Testis (tissue), 2 donors: ENCODE measurements at regions not wholly inside any gene's neighbourhood (a gene's known extent, or its start where the extent isn't known, plus 50 kb on each side); places are given as distances from the start of the nearest gene placed in this dataset.
"Not testable (repeated sequence)": the region's sequence is repeated elsewhere in the genome, so short reads cannot be mapped to it uniquely, and the experiment has no call there.

Experiments used
- DNase-seq: peaks from one replicate; pipeline ENCODE4 v3.0.0-alpha.2; 2019
- H3K27ac ChIP-seq, 2 donors: fragments of 200-600 bp; sonication (generic); one replicate each; pipeline ENCODE4 v1.5.1; 2019
- H3K27me3 ChIP-seq: fragments of 200-600 bp; sonication (generic); one replicate; pipeline ENCODE4 v1.5.1; 2019
- H3K36me3 ChIP-seq: fragments of 200-600 bp; sonication (generic); one replicate; pipeline ENCODE4 v1.5.1; 2017; ENCODE audit warnings: low read depth; ENCODE audit errors: missing control alignments
- H3K4me1 ChIP-seq: fragments of 200-600 bp; sonication (generic); one replicate; pipeline ENCODE4 v1.5.1; 2019
- H3K4me3 ChIP-seq, 2 donors: fragments of 200-600 bp; sonication (generic); one replicate each; pipeline ENCODE4 v1.5.1; 2017 to 2019
- H3K9me3 ChIP-seq: fragments of 200-600 bp; sonication (generic); one replicate; pipeline ENCODE4 v1.5.1; 2017
- POLR2A ChIP-seq: fragments of 450-650 bp; IDR thresholded peaks from one replicate; pipeline ENCODE4 v1.6.1; 2017; ENCODE audit warnings: antibody characterized with exemption, mild to moderate bottlenecking, moderate library complexity
- WGBS, 2 donors: methylation state at CpG; one replicate each; pipeline ENCODE4 v1.1.5; 2018; 5-methylcytosine and 5-hydroxymethylcytosine counted together
- intact Hi-C: fragments of 100-400 bp; cut with DNase I; formaldehyde crosslinking; loops from one replicate; pipeline ENCODE4 v1.15.1; 2023; ENCODE audit warnings: low total_unique reads
- TF ChIP-seq, protein P1 (sequence below), 3 experiments: fragments of 450-650 bp in 2 of 3; fragments of 200-600 bp in 1 of 3; sonication (generic) in 1 of 3; IDR thresholded peaks; one replicate each; pipeline ENCODE4 v1.5.1; 2016 to 2019; ENCODE audit warnings: antibody characterized with exemption in 3 of 3, mild to moderate bottlenecking in 2 of 3, moderate library complexity in 1 of 3

DNA sequence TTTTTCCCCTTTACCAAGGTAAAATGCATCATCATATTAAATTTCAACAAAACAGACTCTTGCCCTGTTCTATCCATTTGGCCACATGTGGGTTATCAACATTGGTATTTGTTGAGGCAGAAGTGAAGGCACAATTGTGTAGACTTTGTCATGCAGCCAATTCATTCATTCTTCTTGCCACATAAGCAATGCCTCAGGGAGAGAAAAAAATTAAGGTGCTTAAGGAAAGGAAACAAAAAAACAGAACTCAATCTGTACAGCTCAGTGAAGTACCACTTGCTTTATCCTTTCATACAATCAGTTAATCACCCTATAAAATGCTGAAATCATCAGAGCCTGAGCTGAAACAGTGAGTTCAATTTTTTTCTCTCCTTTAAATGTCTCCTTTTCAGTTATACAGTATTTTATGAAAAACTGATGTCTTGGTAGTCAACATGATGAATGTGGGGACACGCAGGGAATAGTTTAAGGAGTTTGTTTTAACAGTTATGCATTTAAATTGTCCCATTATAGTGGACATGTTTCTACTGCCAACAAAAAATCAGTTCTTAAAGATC is 588.9 kb downstream of the MFSD1 start:
- TF ChIP-seq, protein P1, sequence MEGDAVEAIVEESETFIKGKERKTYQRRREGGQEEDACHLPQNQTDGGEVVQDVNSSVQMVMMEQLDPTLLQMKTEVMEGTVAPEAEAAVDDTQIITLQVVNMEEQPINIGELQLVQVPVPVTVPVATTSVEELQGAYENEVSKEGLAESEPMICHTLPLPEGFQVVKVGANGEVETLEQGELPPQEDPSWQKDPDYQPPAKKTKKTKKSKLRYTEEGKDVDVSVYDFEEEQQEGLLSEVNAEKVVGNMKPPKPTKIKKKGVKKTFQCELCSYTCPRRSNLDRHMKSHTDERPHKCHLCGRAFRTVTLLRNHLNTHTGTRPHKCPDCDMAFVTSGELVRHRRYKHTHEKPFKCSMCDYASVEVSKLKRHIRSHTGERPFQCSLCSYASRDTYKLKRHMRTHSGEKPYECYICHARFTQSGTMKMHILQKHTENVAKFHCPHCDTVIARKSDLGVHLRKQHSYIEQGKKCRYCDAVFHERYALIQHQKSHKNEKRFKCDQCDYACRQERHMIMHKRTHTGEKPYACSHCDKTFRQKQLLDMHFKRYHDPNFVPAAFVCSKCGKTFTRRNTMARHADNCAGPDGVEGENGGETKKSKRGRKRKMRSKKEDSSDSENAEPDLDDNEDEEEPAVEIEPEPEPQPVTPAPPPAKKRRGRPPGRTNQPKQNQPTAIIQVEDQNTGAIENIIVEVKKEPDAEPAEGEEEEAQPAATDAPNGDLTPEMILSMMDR (IDR thresholded peaks at IDR 0.05): no peak
- TF ChIP-seq POLR2A: no peak
- no peaks in the 10 kb centered on the region for H3K36me3 ChIP-seq
- no peaks in the 10 kb centered on the region for H3K4me1 ChIP-seq
- 41 to 52% methylated on average over 1 of the region's 1 CpG for WGBS, 2 donors
- H3K27ac ChIP-seq: no peak overlapping the region
- no peak overlapping the region for H3K4me3 ChIP-seq
- intact Hi-C loops: no loop called here
- no peaks in the 10 kb centered on the region for H3K9me3 ChIP-seq
- DNase-seq: no peak
- no peaks in the 10 kb centered on the region for H3K27me3 ChIP-seq

DNA sequence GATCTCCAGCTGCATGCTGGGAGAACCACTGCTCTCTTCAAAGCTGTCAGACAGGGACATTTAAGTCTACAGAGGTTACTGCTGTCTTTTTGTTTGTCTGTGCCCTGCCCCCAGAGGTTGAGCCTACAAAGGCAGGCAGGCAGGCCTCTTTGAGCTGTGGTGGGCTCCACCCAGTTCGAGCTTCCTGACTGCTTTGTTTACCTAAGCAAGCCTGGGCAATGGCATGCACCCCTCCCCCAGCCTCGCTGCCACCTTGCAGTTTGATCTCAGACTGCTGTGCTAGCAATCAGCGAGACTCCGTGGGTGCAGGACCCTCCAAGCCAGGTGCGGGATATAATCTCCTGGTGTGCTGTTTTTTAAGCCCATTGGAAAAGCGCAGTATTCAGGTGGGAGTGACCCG is 591.0 kb upstream of the IL12A start:
- H3K4me3 ChIP-seq, intact Hi-C loops: not testable (repeated sequence)
- WGBS, 2 donors: 80 to 88% methylated on average over 7 of the region's 7 CpGs

GRCh38 chr3:159401069-159401468 is 587.6 kb upstream of the IL12A start:
- H3K27ac ChIP-seq: no peak overlapping the region
- H3K27me3 ChIP-seq: no peaks in the 10 kb centered on the region
- no peaks in the 10 kb centered on the region for H3K36me3 ChIP-seq
- no peak for DNase-seq
- WGBS, 2 donors: 79 to 88% methylated on average over 1 of the region's 1 CpG
- no peaks in the 10 kb centered on the region for H3K4me1 ChIP-seq
- intact Hi-C loops: no loop called here
- no peak overlapping the region for H3K4me3 ChIP-seq
- H3K9me3 ChIP-seq: no peaks in the 10 kb centered on the region
- no peak for TF ChIP-seq POLR2A
- TF ChIP-seq, protein P1 (IDR thresholded peaks at IDR 0.05): no peak

More for the DNA sequence above, 591.0 kb upstream of the IL12A start:
- not testable (repeated sequence) for H3K36me3 ChIP-seq, H3K4me1 ChIP-seq, H3K9me3 ChIP-seq, H3K27ac ChIP-seq, DNase-seq, H3K27me3 ChIP-seq

DNA sequence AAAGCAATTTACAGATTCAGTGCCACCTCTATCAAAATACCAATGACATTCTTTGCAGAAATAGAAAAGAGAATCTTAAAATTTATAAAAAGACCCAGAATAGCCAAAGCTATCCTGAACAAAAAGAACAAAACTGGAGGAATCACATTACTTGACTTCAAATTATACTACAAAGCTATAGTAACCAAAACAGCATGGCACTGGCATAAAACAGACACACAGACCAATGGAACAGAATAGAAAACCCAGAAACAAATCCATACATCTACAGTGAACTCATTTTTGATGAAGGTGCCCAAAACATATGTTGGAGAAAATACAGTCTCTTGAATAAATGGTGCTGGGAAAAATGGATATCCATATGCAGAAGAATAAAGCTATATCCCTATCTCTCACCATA is 578.9 kb upstream of the IL12A start:
- H3K27me3 ChIP-seq, H3K4me1 ChIP-seq, intact Hi-C loops, DNase-seq, H3K4me3 ChIP-seq, H3K27ac ChIP-seq, H3K36me3 ChIP-seq, H3K9me3 ChIP-seq: not testable (repeated sequence)

DNA sequence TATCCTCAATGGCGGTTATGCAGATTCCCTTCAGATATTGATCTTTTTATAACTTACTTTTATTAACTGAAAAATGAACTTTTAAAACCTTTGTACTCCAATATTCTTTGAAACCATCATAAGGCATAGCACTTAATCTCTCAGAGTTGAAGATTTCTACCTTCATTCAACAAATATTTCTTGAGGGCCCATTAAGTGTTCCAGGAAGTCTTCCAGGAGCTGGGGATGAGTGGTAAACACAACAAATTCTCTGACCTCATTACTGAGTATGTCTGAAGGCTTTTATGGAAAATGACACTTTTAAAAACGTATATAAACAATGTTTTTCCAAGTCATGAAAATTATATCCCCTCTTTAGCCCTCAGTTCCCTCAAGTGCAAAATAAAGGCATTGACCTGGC is 575.3 kb upstream of the IL12A start:
- TF ChIP-seq, protein P1 (IDR thresholded peaks at IDR 0.05): no peak
- no peak for TF ChIP-seq POLR2A
- H3K27me3 ChIP-seq: no peaks in the 10 kb centered on the region
- H3K4me3 ChIP-seq: no peak overlapping the region
- no peaks in the 10 kb centered on the region for H3K36me3 ChIP-seq
- no peak for DNase-seq
- H3K27ac ChIP-seq: no peak overlapping the region
- 70 to 73% methylated on average over 2 of the region's 2 CpGs for WGBS, 2 donors
- intact Hi-C loops: no loop called here
- H3K9me3 ChIP-seq: no peaks in the 10 kb centered on the region
- no peaks in the 10 kb centered on the region for H3K4me1 ChIP-seq

DNA sequence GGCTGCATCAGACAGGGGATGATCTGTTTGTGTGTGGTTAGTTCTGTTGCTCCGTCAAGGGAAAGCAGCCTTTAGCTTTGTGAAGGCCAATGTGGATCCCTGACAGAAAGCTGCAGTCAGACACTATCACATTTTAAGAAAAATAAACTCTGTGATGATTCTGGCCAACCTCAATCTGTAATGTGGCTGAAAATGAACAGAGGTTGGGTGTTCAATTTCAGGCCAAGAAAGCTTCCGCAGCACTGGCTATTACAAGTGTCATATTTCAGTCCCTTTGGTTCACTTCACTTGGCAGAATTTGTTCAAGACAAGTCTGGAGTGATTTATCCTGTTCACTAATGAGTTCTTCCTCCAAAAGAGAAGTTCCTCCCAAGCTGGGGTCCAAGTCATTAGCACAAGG is 571.8 kb upstream of the IL12A start:
- no peak for DNase-seq

More for the DNA sequence above, 571.8 kb upstream of the IL12A start:
- no peaks in the 10 kb centered on the region for H3K4me1 ChIP-seq
- H3K9me3 ChIP-seq: no peaks in the 10 kb centered on the region
- intact Hi-C loops: no loop called here
- H3K4me3 ChIP-seq: no peak overlapping the region
- no peaks in the 10 kb centered on the region for H3K36me3 ChIP-seq
- no peak for TF ChIP-seq POLR2A
- TF ChIP-seq, protein P1 (IDR thresholded peaks at IDR 0.05): no peak
- H3K27me3 ChIP-seq: no peaks in the 10 kb centered on the region
- WGBS, 2 donors: 25 to 42% methylated on average over 2 of the region's 2 CpGs
- H3K27ac ChIP-seq: no peak overlapping the region
